NT2/D1 (cell line): ENCODE measurements at regions not wholly inside any gene's neighbourhood (a gene's known extent, or its start where the extent isn't known, plus 50 kb on each side); places are given as distances from the start of the nearest gene placed in this dataset.
A peak's percentile ranks its signal among the peaks of the same experiment; 100 is the strongest.

Source experiments
- DNase-seq: peaks from one replicate; pipeline ENCODE4 v3.0.0-alpha.2; 2011; ENCODE audit warnings: low read depth, low spot score
- H3K27me3 ChIP-seq: 2 replicates; pipeline ENCODE4 v1.6.0; 2011; ENCODE audit warnings: mild to moderate bottlenecking; ENCODE audit not compliant: insufficient read length, insufficient read depth
- H3K36me3 ChIP-seq: 2 replicates; pipeline ENCODE4 v1.6.1; 2011; ENCODE audit warnings: mild to moderate bottlenecking, low read length, mixed read lengths; ENCODE audit not compliant: insufficient read depth, insufficient read length
- H3K4me1 ChIP-seq: 2 replicates; pipeline ENCODE4 v1.5.1; 2011; ENCODE audit not compliant: insufficient read depth, insufficient read length
- H3K4me3 ChIP-seq: 2 replicates; pipeline ENCODE4 v1.5.1; 2011; ENCODE audit warnings: low read depth; ENCODE audit not compliant: insufficient read length
- H3K9ac ChIP-seq: 2 replicates; pipeline ENCODE4 v1.6.0; 2011; ENCODE audit warnings: low read depth; ENCODE audit not compliant: insufficient read length
- H3K9me3 ChIP-seq: 2 replicates; pipeline ENCODE4 v1.5.1; 2011; ENCODE audit warnings: mild to moderate bottlenecking, low read length; ENCODE audit not compliant: insufficient read depth
- SUZ12 ChIP-seq: IDR thresholded peaks from 2 replicates; pipeline ENCODE4 v1.6.1; 2011; ENCODE audit not compliant: insufficient read length, insufficient read depth; ENCODE audit errors: extremely low read depth
- YY1 ChIP-seq: IDR thresholded peaks from 2 replicates; pipeline ENCODE4 v1.6.1; 2011; ENCODE audit not compliant: insufficient read length, insufficient read depth
- ZNF274 ChIP-seq: IDR thresholded peaks from 2 replicates; pipeline ENCODE4 v1.6.1; 2011; ENCODE audit warnings: mild to moderate bottlenecking, low read depth, low read length

DNA sequence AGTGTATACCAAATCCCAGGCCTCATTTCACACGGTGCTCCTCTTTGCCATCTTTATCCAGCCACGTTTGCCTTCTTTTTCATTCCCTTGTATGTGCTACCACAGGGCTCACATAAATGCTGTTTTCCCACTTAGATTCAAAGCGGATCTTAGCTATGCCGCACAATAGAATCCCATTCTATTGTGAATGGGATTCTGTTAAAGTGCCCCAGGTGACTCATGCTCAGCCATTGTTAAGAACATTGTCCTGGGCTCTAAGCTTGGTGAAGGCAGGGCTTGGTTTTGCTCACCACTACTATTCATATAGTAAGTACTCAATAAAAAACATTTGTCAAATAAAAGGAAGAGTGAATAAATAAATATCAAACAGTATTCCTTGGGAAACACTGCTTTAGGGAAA is 72.3 kb upstream of the PHYHIPL start:
- DNase-seq, result peak; percentile 5
- Histone ChIP-seq H3K4me3 (no peak overlapping the region), H3K4me1 (no peaks in the 10 kb centered on the region), H3K27me3 (no peaks in the 10 kb centered on the region), H3K36me3 (no peaks in the 10 kb centered on the region), H3K9ac (no peak overlapping the region), H3K9me3 (no peaks in the 10 kb centered on the region)
- no peak for TF ChIP-seq ZNF274
- no peak for TF ChIP-seq SUZ12
- no peak for TF ChIP-seq YY1

DNA sequence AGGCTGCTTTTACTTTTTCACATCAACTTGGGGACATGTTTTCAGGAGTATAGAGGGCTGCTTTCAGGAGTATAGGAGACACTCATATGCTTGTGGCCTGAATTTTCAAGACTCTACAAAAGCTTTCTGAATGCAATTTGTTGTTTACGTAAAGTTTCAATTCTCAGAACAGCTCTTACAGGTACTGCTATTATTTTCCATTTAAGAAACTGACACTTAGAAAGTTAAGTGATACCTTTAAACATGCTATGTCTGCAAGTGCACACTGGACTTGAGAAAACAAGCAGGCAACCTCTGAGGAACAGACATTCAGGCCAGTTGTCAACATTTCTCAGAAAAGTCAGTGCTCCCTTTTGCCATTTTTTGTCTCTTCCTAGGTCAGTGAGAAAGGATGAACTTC is 70.0 kb upstream of the PHYHIPL start:
- no peak for DNase-seq
- Histone ChIP-seq H3K9me3 (no peaks in the 10 kb centered on the region), H3K4me1 (no peaks in the 10 kb centered on the region), H3K9ac (no peak overlapping the region), H3K4me3 (no peak overlapping the region), H3K36me3 (no peaks in the 10 kb centered on the region), H3K27me3 (no peaks in the 10 kb centered on the region)
- no peak for TF ChIP-seq ZNF274
- TF ChIP-seq YY1, result no peak
- TF ChIP-seq SUZ12, result no peak

DNA sequence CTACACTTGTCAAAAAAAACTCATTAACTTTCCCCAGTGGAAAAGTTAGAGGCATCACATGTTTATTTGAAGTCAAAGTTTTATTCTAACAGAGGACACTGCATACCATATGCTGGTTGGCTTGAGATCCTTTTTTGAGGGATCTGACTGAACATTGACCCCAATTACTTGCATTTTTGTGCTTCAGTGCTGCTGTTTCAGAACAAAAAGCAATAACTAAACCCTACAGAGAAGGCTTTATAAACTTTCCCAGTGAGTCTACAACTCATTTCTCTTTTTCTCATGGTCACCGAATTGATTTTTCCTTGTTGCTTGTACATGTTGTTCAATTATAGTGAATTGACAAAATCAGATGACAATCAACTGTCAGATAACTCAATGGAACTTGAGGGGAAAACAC is 69.3 kb upstream of the PHYHIPL start:
- no peaks in the 10 kb centered on the region for H3K36me3 ChIP-seq
- DNase-seq, result no peak
- H3K9me3 ChIP-seq, result no peaks in the 10 kb centered on the region
- H3K9ac ChIP-seq, result no peak overlapping the region
- no peak overlapping the region for H3K4me3 ChIP-seq
- TF ChIP-seq SUZ12 (no peak), ZNF274 (no peak), YY1 (no peak)
- H3K4me1 ChIP-seq, result no peaks in the 10 kb centered on the region
- no peaks in the 10 kb centered on the region for H3K27me3 ChIP-seq

DNA sequence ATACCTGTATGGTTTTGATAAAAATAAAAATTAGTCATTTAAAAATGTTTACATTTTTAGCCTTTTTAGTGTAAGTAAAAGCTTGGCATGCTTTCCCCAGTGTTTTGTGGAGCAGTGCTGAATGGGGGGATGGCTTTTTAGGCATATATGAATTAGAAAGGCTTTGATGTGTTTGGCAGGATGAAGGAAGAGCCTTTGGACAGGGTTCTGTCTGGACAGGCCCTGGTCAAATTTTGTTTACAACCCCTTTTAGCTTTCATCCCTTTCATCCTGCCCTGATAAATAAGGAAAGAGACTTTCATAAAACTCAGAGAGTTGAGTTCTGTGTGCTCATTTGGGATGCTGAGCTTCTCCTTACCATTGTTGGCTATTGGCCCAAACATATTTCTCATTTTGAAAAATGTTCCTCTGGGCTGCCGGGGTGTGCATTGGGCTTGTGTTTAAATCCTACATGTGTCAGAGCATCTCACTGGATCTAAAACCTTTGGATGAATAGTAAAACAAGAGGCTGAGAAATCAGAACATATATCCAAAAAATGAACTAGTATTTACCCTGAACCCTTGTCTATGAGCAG is 68.1 kb upstream of the PHYHIPL start:
- TF ChIP-seq SUZ12 (no peak), ZNF274 (no peak), YY1 (no peak)
- no peak overlapping the region for H3K4me3 ChIP-seq
- DNase-seq, result no peak
- no peaks in the 10 kb centered on the region for H3K9me3 ChIP-seq
- H3K9ac ChIP-seq, result no peak overlapping the region
- H3K4me1 ChIP-seq, result no peaks in the 10 kb centered on the region
- H3K36me3 ChIP-seq, result no peaks in the 10 kb centered on the region
- H3K27me3 ChIP-seq, result no peaks in the 10 kb centered on the region

DNA sequence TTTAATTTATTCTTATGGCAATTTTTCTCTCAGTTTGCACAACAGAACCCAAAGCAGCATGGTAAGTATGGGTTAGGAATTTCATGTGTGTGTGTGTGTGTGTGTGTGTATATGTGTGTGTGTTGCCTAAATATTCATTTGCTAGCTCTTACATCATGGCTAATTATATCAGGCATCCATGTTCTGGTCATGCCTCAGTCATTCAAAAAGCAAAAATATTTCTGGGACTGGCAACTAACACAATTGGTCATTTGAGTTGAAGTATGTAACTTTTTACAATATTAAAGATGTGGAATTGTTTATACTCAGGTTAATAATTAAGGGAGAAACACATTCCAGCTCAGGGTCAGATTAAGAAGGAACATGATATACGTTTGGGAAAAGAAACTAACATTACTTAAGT is 67.6 kb upstream of the PHYHIPL start:
- Histone ChIP-seq H3K9me3 (no peaks in the 10 kb centered on the region), H3K4me1 (no peaks in the 10 kb centered on the region), H3K27me3 (no peaks in the 10 kb centered on the region), H3K36me3 (no peaks in the 10 kb centered on the region), H3K9ac (no peak overlapping the region), H3K4me3 (no peak overlapping the region)
- DNase-seq, result no peak
- TF ChIP-seq ZNF274 (no peak), SUZ12 (no peak), YY1 (no peak)

DNA sequence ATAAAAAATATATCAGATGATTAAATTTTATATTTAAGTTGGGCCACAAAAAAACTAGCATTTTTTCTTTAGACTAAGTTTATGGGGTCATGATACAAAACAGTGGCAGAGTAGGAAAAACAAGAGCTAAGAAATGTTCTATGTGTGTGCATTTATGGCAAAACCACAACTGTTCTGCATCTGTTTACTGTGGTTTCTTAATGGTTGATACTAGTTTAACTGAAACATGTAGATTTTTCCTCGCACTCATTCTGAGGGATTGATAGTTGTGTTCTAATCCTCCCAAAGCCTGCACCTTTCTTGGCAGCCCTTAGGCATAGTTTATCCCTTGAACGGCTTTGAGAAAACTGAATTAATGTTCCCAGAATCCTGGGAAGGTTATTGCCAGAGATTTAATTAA is 66.6 kb upstream of the PHYHIPL start:
- Histone ChIP-seq H3K9me3 (no peaks in the 10 kb centered on the region), H3K36me3 (no peaks in the 10 kb centered on the region), H3K4me1 (no peaks in the 10 kb centered on the region), H3K27me3 (no peaks in the 10 kb centered on the region), H3K4me3 (no peak overlapping the region), H3K9ac (no peak overlapping the region)
- DNase-seq, result no peak
- TF ChIP-seq SUZ12, result no peak
- no peak for TF ChIP-seq YY1

DNA sequence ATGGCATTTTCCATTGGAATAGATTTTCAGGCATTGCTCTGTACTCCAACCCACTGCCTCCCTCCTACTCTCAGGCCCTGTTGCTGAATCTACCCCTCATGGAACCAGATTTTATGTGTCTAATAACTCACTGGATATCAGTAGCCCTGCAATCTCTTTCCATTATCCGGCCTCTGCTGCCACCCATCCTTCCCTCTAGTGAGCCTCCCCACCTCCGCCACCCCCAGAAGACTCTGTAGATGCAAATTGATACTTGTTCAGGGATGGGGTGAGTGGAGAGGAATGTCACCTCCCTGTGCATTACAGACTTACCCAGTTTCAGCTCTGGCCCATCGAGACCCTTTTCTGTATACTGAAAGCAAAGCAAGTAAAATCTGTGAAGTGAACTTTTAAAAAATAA is 52.3 kb upstream of the PHYHIPL start:
- DNase-seq, result no peak
- no peaks in the 10 kb centered on the region for H3K27me3 ChIP-seq
- H3K9me3 ChIP-seq, result no peaks in the 10 kb centered on the region
- no peaks in the 10 kb centered on the region for H3K4me1 ChIP-seq
- no peak overlapping the region for H3K9ac ChIP-seq
- no peaks in the 10 kb centered on the region for H3K36me3 ChIP-seq
- TF ChIP-seq SUZ12 (no peak), YY1 (no peak), ZNF274 (no peak)
- H3K4me3 ChIP-seq, result no peak overlapping the region

DNA sequence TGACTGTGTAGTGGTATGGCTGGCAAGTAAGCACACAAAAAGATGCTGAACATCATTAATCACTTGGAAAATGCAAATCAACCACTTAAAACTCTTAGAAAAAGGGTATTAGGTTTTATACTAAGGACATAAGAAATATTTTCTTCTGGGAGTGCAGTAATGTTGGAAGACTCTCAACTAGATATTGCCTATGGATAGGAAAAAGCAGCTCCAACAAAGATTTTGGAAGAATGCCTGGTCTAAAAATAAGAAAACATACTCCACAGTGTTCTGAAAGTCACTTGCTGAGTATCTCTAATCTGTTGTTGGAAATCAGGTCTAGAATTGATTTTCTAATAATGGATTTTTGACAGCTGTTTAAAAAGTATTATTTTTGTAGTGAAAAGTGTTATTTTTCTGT is 50.8 kb upstream of the PHYHIPL start:
- no peak overlapping the region for H3K4me3 ChIP-seq
- no peak for DNase-seq
- no peaks in the 10 kb centered on the region for H3K27me3 ChIP-seq
- no peaks in the 10 kb centered on the region for H3K36me3 ChIP-seq
- no peaks in the 10 kb centered on the region for H3K4me1 ChIP-seq
- no peaks in the 10 kb centered on the region for H3K9me3 ChIP-seq
- TF ChIP-seq YY1 (no peak), SUZ12 (no peak), ZNF274 (no peak)
- no peak overlapping the region for H3K9ac ChIP-seq
